Endothelial cell (in vitro differentiated cells): ENCODE measurements at regions not wholly inside any gene's neighbourhood (a gene's known extent, or its start where the extent isn't known, plus 50 kb on each side); places are given as distances from the start of the nearest gene placed in this dataset.

Experiments used
- DNase-seq: peaks from one replicate; pipeline ENCODE4 v3.0.0; 2021; ENCODE audit warnings: low spot score
- H3K27ac Mint-ChIP-seq: one replicate; pipeline ENCODE4 v1.8.0; 2021; ENCODE audit warnings: mixed read lengths, inconsistent platforms; ENCODE audit not compliant: unreplicated experiment
- H3K27me3 Mint-ChIP-seq: one replicate; pipeline ENCODE4 v1.8.0; 2021; ENCODE audit warnings: mild to moderate bottlenecking, moderate library complexity, mixed read lengths, inconsistent platforms; ENCODE audit not compliant: unreplicated experiment
- H3K36me3 Mint-ChIP-seq: one replicate; pipeline ENCODE4 v1.8.0; 2021; ENCODE audit warnings: mild to moderate bottlenecking, low read depth, mixed read lengths, inconsistent platforms; ENCODE audit not compliant: unreplicated experiment
- H3K4me1 Mint-ChIP-seq: one replicate; pipeline ENCODE4 v1.8.0; 2021; ENCODE audit warnings: mild to moderate bottlenecking, mixed read lengths, inconsistent platforms; ENCODE audit not compliant: unreplicated experiment
- H3K4me3 Mint-ChIP-seq: one replicate; pipeline ENCODE4 v1.8.0; 2021; ENCODE audit warnings: mild to moderate bottlenecking, mixed read lengths, inconsistent platforms; ENCODE audit not compliant: unreplicated experiment
- H3K9me3 Mint-ChIP-seq: one replicate; pipeline ENCODE4 v1.8.0; 2021; ENCODE audit warnings: mixed read lengths, inconsistent platforms; ENCODE audit not compliant: unreplicated experiment
- TF ChIP-seq, protein P1 (sequence below): fragments of 200-600 bp; sonication (generic); IDR thresholded peaks from one replicate; pipeline ENCODE4 v1.5.0; 2021; ENCODE audit warnings: antibody characterized with exemption; ENCODE audit not compliant: unreplicated experiment

DNA sequence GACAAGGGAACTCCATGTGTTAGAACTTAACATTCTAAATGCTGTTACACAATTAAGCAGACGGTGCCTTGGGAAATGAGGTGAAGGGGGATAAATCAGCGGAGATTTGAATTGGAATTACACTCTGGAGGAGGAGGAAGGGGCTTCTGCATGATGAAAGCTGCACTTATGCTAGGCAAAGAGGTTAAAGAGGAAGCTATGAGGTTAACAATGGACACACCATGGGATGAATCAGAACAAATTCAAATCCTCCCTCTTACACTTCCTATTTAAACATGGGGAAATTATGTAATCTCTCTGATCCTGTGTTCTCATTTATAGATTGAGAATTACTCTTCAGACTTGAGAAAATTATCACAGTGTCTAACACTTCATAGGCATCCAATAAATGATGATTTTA is 121.5 kb upstream of the SIX2 start:
- no peak overlapping the region for H3K27ac Mint-ChIP-seq
- TF ChIP-seq, protein P1, sequence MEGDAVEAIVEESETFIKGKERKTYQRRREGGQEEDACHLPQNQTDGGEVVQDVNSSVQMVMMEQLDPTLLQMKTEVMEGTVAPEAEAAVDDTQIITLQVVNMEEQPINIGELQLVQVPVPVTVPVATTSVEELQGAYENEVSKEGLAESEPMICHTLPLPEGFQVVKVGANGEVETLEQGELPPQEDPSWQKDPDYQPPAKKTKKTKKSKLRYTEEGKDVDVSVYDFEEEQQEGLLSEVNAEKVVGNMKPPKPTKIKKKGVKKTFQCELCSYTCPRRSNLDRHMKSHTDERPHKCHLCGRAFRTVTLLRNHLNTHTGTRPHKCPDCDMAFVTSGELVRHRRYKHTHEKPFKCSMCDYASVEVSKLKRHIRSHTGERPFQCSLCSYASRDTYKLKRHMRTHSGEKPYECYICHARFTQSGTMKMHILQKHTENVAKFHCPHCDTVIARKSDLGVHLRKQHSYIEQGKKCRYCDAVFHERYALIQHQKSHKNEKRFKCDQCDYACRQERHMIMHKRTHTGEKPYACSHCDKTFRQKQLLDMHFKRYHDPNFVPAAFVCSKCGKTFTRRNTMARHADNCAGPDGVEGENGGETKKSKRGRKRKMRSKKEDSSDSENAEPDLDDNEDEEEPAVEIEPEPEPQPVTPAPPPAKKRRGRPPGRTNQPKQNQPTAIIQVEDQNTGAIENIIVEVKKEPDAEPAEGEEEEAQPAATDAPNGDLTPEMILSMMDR: no peak
- H3K4me1 Mint-ChIP-seq: peaks cover 8% of the 10 kb centered on the region
- H3K27me3 Mint-ChIP-seq: peaks cover 3% of the 10 kb centered on the region
- H3K36me3 Mint-ChIP-seq: peaks cover 3% of the 10 kb centered on the region
- H3K4me3 Mint-ChIP-seq: no peak overlapping the region
- no peak for DNase-seq
- no peaks in the 10 kb centered on the region for H3K9me3 Mint-ChIP-seq

DNA sequence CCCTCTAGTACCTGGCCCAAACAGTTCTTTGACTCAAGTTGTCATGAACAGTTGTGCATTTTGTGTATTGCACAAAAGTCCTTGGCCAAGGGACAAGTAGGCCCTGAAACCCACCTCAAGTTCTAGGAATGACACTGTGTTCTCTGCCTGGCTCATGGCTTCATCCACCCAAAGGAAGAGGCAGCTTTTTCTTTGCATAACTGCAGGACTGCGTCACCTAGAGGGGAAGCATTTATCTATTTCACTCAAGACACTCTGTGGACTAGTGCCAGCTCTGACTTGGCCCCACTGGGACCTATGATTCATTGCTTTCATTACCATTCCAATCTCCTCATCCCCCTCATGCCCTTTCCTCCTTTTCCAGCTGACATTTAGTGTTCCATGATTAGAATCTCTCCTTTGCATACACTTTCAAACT is 119.3 kb upstream of the SIX2 start:
- TF ChIP-seq, protein P1: no peak
- DNase-seq: no peak
- H3K4me3 Mint-ChIP-seq: no peak overlapping the region
- H3K9me3 Mint-ChIP-seq: no peaks in the 10 kb centered on the region
- no peaks in the 10 kb centered on the region for H3K4me1 Mint-ChIP-seq
- H3K27ac Mint-ChIP-seq: no peak overlapping the region
- H3K27me3 Mint-ChIP-seq: no peaks in the 10 kb centered on the region
- H3K36me3 Mint-ChIP-seq: no peaks in the 10 kb centered on the region

DNA sequence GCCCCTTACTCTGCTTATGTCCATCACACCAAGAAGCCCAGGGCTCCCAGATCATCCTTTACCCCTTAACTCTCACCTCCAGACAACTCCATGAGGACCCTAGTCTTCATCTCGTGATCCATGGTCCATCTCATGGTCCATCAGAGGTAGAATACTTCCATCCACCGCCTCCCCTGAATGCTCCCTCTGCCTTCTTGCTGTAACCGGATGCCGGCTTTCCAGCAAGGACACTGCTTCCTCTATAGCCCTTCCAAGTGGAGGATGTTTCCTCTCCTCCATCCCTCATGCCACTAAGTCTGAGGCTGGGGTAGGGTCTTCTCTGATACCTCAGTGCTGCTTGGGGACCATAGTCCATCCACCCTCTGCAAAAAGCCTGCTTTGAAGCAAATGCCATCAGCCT is 118.6 kb upstream of the SIX2 start:
- Mint-ChIP-seq H3K4me1 (no peaks in the 10 kb centered on the region), H3K27ac (no peak overlapping the region), H3K9me3 (no peaks in the 10 kb centered on the region), H3K4me3 (no peak overlapping the region), H3K36me3 (no peaks in the 10 kb centered on the region), H3K27me3 (no peaks in the 10 kb centered on the region)
- no peak for DNase-seq
- TF ChIP-seq, protein P1: no peak

DNA sequence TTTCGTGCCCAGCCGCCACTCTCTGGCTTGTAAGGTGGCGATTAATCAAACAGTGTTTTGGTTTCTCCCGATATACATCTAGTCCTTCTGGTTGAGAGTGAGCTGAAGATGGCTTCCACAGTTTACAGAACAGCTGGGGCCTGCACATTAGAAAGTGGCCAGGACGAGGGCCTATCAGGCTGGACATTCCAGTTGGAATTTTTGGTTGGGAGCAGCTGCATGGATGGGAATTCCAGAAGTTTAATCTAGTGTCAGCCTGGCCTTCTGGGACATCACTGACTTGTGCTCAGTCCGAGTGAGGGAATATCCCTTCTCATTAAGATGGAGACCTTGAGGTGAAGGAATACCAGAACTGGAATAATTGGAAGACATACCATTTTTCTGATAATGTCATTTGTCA is 118.1 kb upstream of the SIX2 start:
- TF ChIP-seq, protein P1: no peak
- H3K27ac Mint-ChIP-seq: no peak overlapping the region
- H3K36me3 Mint-ChIP-seq: no peaks in the 10 kb centered on the region
- H3K4me3 Mint-ChIP-seq: no peak overlapping the region
- DNase-seq: no peak
- H3K27me3 Mint-ChIP-seq: no peaks in the 10 kb centered on the region
- H3K9me3 Mint-ChIP-seq: no peaks in the 10 kb centered on the region
- H3K4me1 Mint-ChIP-seq: no peaks in the 10 kb centered on the region

DNA sequence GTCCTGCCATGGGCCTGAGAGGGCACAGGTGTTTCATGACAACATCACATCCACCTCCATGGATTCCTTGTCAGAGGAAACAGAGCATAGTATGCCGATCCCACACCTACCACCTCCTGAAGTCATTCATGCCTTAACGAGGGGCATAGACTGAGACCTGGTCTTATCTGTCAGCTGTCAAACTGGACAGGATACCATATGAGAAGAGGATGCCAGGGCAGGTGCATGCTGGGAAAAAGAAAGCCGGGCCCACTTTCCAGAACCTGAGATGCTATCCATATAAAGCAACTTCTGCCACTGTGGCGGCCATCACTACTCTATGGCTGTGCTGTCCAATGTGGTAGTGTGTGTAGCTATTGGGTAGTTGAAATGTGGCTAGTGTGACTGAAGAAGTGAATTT is 116.0 kb upstream of the SIX2 start:
- no peak for DNase-seq
- H3K9me3 Mint-ChIP-seq: no peaks in the 10 kb centered on the region
- H3K27ac Mint-ChIP-seq: no peak overlapping the region
- H3K4me1 Mint-ChIP-seq: no peaks in the 10 kb centered on the region
- no peaks in the 10 kb centered on the region for H3K27me3 Mint-ChIP-seq
- no peak overlapping the region for H3K4me3 Mint-ChIP-seq
- TF ChIP-seq, protein P1: no peak
- H3K36me3 Mint-ChIP-seq: no peaks in the 10 kb centered on the region
